GM12864 (cell line): ENCODE measurements at regions not wholly inside any gene's neighbourhood (a gene's known extent, or its start where the extent isn't known, plus 50 kb on each side); places are given as distances from the start of the nearest gene placed in this dataset.

Experiments used
- DNase-seq: peaks from one replicate; pipeline ENCODE4 v3.0.0-alpha.2; 2011; ENCODE audit warnings: low read depth
- H3K4me3 ChIP-seq: 2 replicates; pipeline ENCODE4 v1.5.1; 2011; ENCODE audit warnings: mild to moderate bottlenecking, low read depth, low read length, control low read depth
- CTCF ChIP-seq: IDR thresholded peaks from 2 replicates; pipeline ENCODE4 v1.5.1; 2011; ENCODE audit warnings: low read depth, mild to moderate bottlenecking, moderate library complexity, low read length, control low read depth, inconsistent platforms; ENCODE audit errors: missing control alignments

- no peak for DNase-seq
- H3K4me3 ChIP-seq = no peak overlapping the region
- no peak for TF ChIP-seq CTCF
These were observed 470.8 kb upstream of the IGFBP7 start for GRCh38 chr4:57580710-57581599.

GRCh38 chr4:57575426-57575825 lies 465.2 kb upstream of the IGFBP7 start:
- no peak for TF ChIP-seq CTCF
- no peak for DNase-seq
- H3K4me3 ChIP-seq = no peak overlapping the region

- no peak overlapping the region for H3K4me3 ChIP-seq
- no peak for DNase-seq
- TF ChIP-seq CTCF = no peak
These were observed 444.4 kb upstream of the IGFBP7 start for GRCh38 chr4:57554556-57555092.

GRCh38 chr4:57553728-57554127 lies 443.5 kb upstream of the IGFBP7 start:
- TF ChIP-seq CTCF = no peak
- no peak for DNase-seq
- no peak overlapping the region for H3K4me3 ChIP-seq

- no peak overlapping the region for H3K4me3 ChIP-seq
- TF ChIP-seq CTCF = no peak
- DNase-seq = no peak
These were observed 440.0 kb upstream of the IGFBP7 start for GRCh38 chr4:57550198-57550597.

DNA sequence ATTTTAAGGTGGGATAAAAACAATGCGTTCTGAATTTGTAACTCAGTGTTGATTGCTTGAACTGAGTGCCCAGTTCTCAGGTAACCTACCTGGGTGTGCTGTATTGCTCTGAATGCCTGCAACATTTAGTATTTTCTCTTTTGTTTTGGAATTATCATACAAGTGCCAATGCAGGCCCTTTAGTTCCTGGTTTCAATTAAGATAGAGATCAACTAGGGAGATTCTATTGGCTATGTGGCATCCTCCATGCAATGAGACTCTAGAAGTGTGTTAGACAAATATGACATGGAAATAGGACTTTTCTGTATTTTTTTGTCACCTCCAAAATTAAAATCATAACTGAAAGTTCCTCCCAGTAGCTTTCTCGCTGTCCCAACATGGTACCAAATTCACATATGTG lies 438.7 kb upstream of the IGFBP7 start:
- no peak overlapping the region for H3K4me3 ChIP-seq
- TF ChIP-seq CTCF = no peak
- no peak for DNase-seq
